ENCODE measurements at regions not wholly inside any gene's neighbourhood (a gene's known extent, or its start where the extent isn't known, plus 50 kb on each side); places are given as distances from the start of the nearest gene placed in this dataset.

DNA sequence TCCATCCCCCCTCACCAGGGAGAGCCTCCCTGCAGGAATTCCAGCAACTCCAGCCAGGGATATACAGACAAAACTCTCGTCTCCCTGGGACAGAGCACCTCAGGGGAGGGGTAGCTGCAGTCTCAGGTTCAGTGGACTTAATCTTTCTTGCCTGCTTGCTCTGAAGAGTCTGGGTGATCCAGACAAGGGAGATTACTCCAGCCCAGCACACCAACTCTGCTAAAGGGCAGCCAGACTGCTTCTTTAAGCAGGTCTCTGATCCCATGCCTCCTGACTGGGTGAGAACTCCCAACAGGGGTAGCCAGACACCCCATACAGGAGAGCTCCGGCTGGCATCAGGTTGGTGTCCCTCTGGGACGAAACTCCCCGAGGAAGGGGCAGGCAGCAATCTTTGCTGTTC, 888.7 kb downstream of the RAB28 start:
- TF ChIP-seq NPAS2 (CRISPR knock-in tag; IDR thresholded peaks at IDR 0.05; ENCODE audit: borderline replicate concordance) (no peak), POLR2A (IDR thresholded peaks at IDR 0.05; ENCODE audit: low read length) (no peak), KDM1A (IDR thresholded peaks at IDR 0.05; ENCODE audit: low read depth) (no peak), RFX5 (IDR thresholded peaks at IDR 0.05) (no peak), POLR2AphosphoS2 (conservative IDR thresholded peaks at IDR 0.05; ENCODE audit: low read length) (no peak), SMC3 (IDR thresholded peaks at IDR 0.05) (no peak), TFCP2L1 (CRISPR knock-in tag; IDR thresholded peaks at IDR 0.05) (no peak), RAD21 (conservative IDR thresholded peaks at IDR 0.05 in 1 of 2, IDR thresholded peaks at IDR 0.05 in 1 of 2) (no peak)
- TF ChIP-seq, protein P1, sequence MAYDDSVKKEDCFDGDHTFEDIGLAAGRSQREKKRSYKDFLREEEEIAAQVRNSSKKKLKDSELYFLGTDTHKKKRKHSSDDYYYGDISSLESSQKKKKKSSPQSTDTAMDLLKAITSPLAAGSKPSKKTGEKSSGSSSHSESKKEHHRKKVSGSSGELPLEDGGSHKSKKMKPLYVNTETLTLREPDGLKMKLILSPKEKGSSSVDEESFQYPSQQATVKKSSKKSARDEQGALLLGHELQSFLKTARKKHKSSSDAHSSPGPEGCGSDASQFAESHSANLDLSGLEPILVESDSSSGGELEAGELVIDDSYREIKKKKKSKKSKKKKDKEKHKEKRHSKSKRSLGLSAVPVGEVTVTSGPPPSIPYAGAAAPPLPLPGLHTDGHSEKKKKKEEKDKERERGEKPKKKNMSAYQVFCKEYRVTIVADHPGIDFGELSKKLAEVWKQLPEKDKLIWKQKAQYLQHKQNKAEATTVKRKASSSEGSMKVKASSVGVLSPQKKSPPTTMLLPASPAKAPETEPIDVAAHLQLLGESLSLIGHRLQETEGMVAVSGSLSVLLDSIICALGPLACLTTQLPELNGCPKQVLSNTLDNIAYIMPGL (CRISPR knock-in tag; IDR thresholded peaks at IDR 0.05; ENCODE audit: borderline replicate concordance): no peak
- TF ChIP-seq, protein P2, sequence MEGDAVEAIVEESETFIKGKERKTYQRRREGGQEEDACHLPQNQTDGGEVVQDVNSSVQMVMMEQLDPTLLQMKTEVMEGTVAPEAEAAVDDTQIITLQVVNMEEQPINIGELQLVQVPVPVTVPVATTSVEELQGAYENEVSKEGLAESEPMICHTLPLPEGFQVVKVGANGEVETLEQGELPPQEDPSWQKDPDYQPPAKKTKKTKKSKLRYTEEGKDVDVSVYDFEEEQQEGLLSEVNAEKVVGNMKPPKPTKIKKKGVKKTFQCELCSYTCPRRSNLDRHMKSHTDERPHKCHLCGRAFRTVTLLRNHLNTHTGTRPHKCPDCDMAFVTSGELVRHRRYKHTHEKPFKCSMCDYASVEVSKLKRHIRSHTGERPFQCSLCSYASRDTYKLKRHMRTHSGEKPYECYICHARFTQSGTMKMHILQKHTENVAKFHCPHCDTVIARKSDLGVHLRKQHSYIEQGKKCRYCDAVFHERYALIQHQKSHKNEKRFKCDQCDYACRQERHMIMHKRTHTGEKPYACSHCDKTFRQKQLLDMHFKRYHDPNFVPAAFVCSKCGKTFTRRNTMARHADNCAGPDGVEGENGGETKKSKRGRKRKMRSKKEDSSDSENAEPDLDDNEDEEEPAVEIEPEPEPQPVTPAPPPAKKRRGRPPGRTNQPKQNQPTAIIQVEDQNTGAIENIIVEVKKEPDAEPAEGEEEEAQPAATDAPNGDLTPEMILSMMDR (IDR thresholded peaks at IDR 0.05): no peak
